Hematopoietic multipotent progenitor cell treated with erythropoietin and hydrocortisone succinate and interleukin-3 and kit ligand, for 15 days (in vitro differentiated cells): ENCODE measurements at regions not wholly inside any gene's neighbourhood (a gene's known extent, or its start where the extent isn't known, plus 50 kb on each side); places are given as distances from the start of the nearest gene placed in this dataset.
"Not testable (repeated sequence)": the region's sequence is repeated elsewhere in the genome, so short reads cannot be mapped to it uniquely, and the experiment has no call there.

ENCODE experiments used
- DNase-seq: peaks from one replicate; pipeline ENCODE4 v3.0.0-alpha.2; 2015; ENCODE audit warnings: low spot score

DNA sequence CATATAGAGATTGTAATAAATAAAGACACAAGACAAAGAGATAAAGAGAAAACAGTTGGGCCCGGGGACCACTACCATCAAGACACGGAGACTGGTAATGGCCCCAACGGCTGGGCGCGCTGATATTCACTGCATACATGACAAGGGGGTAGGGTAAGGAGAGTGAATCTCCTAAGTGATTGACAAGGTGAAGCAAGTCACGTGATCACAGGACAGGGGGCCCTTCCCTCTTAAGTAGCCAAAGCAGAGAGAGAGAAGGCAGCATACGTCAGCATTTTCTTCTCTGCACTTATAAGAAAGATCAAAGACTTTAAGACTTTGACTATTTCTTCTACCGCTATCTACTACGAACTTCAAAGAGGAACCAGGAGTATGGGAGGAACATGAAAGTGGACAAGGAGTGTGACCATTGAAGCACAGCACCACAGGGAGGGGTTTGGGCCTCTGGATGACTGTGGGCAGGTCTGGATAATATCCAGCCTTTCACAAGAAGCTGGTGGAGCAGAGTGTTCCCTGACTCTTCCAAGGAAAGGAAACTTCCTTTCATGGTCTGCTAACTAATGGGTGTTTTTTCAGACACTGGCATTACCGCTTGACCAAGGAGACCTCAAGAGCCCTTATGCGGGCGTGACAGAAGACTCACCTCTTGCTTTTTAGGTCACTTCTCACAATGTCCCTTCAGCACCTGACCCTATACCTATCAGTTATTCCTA, 75.6 kb downstream of the MRPL39 start:
- DNase-seq = not testable (repeated sequence)

DNA sequence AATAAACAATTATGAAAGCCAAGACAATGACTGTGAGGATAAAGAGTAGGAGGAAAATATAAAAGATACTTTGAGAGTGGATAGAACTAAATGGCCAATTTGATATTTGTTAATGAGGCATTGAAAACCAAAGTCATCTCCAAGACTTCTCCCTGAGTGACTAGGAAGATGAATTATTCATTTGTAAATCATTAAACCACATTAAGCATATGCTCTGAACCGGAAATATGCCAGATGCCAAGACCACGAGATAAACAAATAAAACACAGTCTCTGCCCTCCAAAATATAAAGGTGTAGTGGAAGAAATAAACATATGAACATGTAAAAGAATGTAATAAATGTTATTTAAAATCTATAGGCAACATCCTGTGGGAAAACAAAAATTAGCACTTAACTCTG, 78.8 kb downstream of the MRPL39 start:
- DNase-seq = no peak

DNA sequence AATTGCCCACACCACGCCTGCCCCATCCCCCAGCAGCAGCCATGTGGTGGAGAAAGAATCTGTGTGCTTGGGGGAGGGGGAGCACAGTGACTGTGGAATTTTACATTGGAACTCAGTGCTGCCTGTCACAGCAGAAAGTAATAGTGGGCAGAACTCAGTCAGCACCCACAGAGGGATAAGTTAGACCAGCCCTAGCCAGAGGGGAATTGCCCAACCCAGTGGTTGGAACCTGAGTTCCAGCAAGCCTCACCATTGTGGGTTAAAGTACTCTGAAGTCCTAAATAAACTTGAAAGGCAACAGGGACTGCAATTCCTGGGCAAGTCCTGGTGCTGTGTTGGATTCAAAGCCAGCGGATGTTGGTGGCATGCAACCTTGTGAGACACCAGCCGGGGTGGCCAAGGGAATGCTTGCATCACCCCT, 88.8 kb downstream of the MRPL39 start:
- no peak for DNase-seq

DNA sequence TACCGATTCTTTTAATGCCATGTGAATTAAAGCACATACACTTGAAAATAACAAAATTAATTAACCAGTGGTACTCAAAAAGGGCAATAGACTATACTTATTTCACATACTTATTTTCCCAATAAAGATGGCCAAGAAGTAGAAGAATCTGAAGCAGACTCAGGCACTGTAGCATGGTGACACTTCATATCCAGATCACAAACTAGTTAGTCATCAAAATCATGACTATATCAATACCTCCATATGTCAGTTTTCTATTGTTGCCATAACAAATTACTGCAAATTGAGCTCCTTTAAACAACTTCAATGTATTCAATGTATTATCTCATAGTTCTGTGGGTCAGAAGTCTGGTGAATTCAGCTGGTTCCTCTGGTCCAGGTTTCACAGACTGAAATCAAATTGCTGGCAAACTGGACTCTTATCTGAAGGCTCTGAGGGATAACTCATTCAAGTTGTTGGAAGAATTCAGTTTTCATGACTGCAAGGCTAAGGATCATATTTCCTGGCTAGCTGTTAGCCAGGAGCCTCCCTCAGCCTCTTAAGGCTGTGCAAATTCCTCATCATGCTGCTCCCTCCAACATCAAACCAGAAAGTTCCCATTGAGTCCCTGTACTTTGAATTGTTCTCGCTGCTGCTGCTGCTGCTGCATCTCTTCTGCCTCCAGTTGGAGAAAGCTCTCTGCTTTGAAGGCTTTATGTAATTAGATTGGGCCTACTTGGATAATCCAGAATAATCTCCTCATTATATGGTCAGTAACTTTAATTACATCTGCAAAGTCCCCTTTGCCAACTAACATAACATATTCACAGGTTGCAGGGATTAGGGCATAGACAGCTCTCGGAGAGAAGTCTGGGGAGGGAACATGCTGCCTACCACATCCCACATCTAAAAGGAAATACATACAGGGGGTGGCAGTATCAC, 91.5 kb downstream of the MRPL39 start:
- no peak for DNase-seq

DNA sequence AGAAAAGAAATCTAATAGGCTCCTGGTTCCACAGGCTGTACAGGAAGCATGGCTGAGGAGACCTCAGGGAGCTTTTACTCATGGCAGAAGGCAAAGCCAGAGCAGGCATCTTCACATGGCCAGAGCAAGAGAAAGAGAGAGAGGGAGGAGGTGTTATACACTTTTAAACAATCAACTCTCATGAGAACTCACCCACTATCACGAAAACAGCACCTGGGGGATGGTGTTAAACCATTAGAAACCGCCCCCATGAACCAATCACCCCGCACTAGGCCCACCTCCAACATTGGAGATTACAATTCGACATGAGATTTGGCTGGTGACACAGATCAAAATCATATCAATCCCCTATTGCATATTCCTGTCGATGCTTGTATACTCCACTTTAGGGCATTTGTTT, 93.5 kb downstream of the MRPL39 start:
- DNase-seq = no peak

DNA sequence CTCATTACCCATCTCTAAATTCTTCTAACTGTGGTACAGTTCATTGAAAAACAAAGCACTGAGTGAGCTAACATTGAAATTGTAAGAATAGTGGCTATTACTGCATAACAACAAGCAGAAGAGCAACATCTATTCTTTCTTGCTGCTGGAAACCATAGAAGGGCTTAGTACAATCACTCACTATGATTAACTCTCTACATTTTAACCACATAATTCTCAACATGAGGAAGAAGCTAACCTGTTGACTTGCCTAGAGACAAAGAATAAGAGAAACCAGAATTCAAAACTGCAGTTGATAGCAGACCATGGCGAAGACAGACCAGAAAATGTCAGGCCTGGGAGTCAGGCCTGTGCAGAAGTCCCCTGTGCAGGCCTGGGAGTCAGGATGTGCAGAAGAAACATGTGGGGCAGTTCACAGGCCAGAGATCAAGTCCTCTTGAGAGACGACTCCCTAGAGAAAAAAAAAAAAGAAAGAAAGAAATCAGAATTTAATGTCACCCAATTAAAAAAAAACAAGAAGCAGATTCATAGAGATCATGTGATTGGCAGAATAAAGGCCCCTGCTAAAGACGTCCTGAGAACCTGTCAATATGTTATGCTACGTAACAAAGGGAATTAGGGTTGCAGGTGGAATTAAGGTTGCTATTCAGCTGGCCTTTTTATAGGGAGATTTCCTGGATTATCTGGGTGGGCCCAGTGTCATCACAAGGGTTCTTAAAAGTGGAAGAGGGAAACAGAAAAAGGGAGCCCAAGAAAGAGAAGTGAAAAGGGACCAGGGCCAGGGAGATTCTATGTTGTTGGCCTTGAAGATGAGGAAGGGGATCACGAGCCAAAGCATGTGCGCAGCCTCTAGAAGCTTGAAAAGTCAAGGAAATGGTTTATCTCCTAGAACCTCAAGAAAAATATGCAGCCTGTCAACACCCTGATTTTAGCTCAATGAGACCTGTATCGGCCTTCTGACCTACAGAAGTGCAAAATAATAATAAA, 94.9 kb downstream of the MRPL39 start:
- no peak for DNase-seq

DNA sequence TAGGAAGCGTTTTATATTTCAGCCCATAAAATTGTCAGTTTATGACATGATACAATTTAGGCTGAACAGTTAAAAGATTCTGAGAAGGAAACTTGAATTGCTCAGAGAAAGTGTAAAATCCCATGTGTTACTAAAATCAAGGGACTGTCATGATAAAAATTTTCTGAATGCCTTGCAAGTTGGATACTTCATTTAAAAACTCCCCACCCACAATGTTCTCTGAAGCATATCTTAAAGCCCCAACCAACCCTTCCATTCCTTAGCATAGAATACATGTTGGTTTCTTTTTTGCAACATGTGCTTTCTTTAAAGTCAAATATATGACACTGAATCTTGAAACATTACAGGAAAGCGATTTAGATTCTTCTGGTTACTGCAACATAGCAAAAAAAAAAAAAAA, 97.4 kb downstream of the MRPL39 start:
- no peak for DNase-seq

DNA sequence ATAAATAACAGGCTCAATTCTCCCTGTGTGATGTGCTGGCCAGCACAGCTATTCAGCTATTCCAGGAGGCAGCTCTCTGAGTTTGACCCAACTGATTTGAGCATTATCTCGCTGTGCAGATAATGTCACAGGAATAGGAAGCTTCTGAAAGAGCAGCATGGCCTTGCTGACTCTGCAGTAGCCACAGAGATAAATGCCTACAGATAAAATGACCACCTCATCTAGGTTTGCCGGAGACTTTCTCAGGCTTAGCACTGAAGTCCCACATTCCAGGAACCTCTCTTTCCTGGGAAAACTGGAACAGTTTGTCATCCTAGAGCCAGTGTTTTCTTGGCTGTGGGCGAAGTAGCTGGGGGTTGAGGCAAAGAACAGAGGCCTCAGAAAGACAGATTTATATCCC, 98.9 kb downstream of the MRPL39 start:
- no peak for DNase-seq

DNA sequence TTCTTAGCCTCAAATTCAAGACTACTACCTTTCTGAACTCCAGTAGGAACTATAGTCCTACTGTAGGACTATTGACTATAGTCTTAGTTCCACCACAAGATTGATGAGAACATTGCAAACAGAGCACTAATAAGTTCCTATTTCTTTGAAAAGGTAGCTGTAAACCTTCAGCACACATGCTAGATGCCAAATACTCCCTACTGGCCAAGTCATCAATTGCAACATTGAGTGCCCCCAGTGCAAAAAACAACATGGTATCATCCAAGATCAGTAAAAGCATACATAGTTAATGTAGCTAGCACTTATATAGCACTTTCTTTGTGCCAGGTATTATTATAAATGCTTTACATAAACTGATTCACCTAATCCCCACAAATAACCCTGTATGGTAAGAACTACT, 99.8 kb downstream of the MRPL39 start:
- DNase-seq = no peak

DNA sequence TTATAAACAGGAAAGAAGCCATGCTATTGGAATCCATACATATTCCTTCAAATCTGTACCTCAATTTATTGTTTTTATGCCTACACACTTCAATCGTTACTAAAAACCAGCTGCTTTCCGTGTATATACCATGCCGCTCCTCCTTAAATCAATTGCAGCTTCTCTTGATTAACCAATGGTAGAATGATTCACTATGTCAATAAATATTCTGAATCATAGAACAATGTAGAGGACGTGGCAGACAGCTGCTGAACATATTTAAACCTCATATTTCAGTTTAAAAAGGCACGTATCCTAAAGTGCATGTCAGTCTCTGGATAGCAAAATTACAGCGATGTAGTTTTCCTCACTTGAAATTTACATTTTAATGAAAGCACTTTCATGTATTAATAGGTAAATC, 100.4 kb downstream of the MRPL39 start:
- DNase-seq = no peak

DNA sequence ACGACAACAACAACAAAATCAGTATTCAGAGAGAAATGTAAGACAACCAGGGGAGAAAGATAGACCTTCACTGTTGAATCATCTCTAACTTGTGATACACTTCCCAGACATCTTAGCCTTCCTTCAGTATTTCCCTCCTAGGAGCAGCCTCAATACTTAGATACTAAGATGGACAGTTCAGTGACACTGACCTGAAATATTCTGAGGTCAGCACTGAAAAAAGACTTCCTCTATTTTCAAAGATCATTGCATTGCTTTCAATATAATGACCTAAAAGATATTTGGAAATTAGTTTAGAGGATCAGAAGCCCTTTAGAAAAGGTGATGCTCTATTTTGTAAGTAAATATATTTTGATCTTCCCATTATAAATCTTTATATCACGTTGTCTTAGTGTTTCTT, 101.0 kb downstream of the MRPL39 start:
- DNase-seq = no peak

DNA sequence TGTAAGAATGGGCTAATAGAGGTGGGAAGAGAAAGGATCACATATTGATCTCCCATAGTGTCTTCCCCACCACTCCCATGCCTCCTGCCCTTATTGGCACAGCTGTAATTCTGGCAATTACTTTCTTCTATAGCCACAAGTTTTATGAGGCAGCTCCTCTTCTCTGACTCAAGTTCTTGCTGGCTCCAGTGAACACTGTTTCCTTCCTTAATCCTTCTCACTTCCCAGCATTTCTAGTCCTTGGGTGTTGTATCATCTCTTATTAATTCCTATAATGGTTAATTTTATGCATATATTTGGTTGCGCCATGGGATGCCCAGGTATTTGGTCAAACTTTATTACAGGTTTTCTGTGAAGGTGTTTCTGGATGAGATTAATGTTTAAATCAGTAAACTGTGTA, 103.3 kb downstream of the MRPL39 start:
- no peak for DNase-seq

DNA sequence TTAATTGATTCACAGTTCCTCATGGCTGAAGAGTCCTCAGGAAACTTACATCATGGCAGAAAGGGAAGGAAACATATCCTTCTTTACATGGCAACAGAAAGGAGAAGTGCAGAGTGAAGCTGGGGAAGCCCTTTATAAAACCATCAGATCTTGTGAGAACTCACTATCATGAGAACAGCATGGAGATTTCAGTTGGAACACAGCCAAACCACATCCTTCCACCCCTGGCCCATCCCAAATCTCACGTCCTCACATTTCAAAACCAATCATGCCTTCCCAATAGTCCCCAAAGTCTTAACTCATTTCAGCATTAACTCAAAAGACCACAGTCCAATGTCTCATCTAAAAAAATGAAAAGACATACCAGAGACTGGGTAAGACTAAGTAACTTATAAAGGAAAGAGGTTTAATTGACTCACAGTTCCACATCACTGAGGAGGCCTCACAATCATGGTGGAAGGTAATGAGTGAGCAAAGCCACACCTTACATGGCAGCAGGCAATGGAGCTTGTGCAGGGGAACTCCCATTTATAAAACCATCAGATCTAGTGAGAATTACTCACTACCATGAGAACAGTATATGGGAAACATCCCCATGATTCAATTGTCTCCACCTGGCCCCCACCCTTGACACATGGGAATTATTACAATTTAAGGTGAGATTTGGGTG, 105.2 kb downstream of the MRPL39 start:
- no peak for DNase-seq

DNA sequence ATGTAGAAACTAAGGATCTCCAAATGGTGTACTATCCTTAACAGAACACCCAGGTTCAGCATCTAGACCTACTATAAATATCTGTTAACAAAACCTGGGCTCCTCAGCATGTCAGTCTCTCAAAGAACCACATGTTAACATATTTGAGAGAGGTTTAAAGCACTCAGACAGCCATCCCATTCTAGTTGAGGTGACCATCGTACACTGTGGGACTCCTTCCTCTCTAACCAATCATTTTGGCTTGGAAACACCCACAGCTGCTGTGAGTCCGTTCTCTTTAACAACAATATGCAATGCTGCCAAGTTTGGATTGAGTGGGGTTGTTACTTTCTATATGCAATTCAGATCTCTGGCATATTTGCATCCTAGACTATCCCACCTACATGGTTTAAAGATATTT, 105.8 kb downstream of the MRPL39 start:
- DNase-seq = no peak

DNA sequence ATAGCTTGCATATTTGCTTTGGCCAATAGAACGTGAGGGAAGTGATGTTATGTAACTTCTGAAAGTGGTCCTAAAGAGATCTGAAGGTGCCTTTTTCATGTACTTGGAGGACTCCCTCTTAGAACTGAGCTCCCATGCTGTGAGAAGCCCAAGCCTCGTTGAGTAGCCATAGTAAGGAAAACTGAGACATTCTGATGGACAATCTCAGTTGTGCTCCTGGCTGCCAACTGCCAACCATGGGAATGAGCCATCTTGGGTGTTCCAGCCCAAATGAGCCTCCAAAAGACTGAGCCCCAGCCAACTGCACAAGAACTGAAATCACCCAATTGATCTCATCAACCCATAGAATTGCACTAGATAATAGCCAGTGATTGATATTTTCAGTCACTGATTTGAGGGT, 106.7 kb downstream of the MRPL39 start:
- no peak for DNase-seq

DNA sequence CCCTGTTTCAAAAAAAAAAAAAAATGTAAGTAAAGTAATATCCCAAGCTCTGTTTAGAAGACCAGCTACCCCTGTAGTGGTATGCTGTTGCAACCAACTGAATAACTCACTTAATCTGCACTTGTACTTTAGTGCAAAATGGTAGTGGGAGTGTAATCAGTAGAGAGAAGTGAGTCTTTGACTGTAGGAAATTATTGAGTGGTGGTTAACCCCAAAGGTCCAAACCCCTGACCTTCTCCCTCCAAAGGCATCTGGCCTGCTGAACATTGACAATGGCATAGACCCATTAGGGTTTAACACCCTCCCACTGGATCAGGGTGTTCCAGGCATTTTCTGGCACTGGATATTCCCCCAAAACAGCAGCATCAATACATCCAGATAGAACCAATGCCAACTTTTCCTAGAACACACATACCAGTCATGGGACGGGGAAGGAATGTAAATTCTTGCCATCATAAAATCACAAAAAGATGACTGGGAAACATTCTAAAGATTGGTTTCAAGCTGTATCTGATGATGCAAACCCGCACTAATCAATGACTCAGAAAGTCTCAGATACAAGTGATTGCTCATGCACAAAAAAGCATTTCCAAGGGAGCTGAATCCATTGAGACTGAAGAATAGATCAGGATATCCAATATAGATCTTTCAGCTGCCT, 110.3 kb downstream of the MRPL39 start:
- no peak for DNase-seq

DNA sequence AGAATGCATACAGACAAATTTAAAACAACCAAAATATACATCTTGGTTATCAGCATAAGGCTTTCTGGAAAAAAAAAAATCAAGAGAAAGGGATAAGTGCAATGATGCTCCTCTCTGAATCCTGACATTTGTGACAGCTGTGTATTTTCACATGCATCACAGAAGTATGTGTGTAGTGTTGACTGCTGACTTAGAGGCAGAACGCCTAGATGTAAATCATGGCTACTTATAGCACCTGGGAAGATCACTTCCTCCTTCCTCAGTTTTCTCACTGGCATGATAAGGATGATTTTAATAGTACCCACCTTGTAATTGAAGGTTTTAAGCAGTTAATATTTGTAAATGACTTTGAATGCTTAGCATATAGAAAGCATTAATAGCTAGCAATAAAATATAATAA, 112.5 kb downstream of the MRPL39 start:
- no peak for DNase-seq

DNA sequence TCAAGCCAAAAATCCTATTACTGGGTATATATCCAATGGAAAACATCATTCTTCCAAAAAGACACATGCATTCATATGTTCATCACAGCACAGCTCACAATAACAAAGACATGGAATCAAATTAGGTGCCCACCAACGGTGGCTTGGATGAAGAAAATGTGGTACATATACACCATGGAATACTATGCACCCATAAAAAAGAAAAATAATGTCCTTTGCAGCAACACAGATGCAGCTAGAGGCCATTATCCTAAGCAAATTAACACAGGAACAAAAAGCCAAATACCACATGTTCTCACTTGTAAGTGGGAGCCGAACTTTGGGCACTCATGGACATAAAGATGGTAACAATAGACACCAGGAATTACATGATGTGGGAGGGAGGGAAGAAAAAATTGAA, 113.6 kb downstream of the MRPL39 start:
- no peak for DNase-seq

DNA sequence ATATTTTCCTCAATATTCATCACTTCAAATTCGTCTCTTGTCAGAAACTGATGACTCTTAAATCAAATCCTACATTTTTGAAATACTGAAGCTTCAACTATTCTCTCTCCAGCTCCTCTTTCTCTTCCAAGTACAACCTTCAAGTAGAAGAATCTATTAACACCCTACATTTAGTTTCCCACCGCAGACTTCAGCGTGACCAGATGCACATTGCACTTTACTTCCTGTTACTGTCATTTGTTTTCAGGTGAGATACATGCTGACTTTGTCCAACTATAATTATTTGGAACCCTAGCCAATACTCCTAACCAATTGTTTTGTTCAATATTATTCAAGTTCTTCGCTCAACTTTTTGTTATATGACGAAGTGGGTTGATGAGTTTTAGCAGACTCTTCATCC, 116.0 kb downstream of the MRPL39 start:
- DNase-seq = no peak

DNA sequence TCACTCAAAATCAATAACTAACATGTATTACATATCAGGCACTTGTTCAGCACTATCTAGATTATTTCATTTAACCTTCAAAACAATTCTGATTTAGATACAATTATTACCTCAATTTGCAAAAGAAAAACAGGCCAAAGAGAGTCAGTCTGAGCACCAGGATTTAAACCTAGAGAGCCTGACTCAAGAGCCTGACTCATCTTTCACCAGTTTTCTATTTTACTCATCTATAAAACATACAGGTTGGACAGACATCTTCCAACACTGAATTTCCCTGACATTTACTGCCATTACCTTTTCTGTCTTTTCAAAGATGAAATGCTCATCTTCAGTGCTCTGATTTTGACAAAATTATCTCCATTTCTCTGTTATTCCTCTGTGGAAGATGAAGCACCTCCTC, 116.5 kb downstream of the MRPL39 start:
- no peak for DNase-seq

DNA sequence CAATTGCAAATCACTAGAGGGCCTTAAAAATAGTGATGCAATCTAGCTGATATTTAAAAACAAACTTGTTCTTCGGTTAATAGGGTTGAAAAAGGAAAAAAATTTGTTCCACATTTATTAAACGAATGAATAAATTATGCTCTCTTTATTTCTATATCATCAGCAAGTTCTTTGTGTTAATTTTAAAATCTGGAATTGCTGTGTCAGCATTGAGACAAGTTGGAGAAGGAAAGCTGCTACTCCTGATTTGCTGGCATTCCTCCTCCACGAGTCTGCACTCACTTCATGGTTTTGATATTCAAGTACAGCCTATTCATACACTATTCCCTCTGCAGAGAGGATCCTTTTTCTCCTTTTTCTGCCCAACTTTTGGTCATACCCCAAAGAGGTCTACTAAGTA, 117.6 kb downstream of the MRPL39 start:
- no peak for DNase-seq
